ENCODE measurements at regions not wholly inside any gene's neighbourhood (a gene's known extent, or its start where the extent isn't known, plus 50 kb on each side); places are given as distances from the start of the nearest gene placed in this dataset.

DNA sequence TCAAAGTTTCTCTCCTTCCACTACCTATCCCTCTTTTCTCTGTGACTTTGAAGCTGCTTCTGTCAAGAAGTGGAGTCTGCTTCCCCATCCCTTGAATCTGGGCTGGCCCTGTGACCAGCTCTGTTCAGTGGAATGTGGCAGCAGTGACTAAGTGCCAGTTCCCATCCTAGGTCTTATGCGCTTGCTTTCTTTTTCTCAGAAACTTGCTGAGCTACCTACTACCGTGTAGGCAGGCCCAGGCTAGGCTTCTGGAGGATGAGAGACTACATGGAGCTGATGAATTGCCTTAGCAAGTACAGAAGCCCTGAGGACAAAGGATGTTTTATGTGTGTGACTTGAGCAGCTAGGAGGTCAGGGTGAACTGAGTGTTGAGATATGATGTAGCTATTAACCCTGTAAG lies 123.2 kb downstream of the PDCD6IP start:
- TF ChIP-seq, protein P1, sequence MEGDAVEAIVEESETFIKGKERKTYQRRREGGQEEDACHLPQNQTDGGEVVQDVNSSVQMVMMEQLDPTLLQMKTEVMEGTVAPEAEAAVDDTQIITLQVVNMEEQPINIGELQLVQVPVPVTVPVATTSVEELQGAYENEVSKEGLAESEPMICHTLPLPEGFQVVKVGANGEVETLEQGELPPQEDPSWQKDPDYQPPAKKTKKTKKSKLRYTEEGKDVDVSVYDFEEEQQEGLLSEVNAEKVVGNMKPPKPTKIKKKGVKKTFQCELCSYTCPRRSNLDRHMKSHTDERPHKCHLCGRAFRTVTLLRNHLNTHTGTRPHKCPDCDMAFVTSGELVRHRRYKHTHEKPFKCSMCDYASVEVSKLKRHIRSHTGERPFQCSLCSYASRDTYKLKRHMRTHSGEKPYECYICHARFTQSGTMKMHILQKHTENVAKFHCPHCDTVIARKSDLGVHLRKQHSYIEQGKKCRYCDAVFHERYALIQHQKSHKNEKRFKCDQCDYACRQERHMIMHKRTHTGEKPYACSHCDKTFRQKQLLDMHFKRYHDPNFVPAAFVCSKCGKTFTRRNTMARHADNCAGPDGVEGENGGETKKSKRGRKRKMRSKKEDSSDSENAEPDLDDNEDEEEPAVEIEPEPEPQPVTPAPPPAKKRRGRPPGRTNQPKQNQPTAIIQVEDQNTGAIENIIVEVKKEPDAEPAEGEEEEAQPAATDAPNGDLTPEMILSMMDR (IDR thresholded peaks at IDR 0.05), result no peak
- no peak for TF ChIP-seq POLR2A (IDR thresholded peaks at IDR 0.05)

All from lower leg skin (tissue), 3 donors.